ENCODE measurements at regions not wholly inside any gene's neighbourhood (a gene's known extent, or its start where the extent isn't known, plus 50 kb on each side); places are given as distances from the start of the nearest gene placed in this dataset.

- TF ChIP-seq POLR2A (IDR thresholded peaks at IDR 0.05; ENCODE audit: low read length) (no peak), CTCF (IDR thresholded peaks at IDR 0.05) (no peak), FOSL2 (IDR thresholded peaks at IDR 0.05) (no peak), FOSL2 (CRISPR knock-in tag; IDR thresholded peaks at IDR 0.05) (no peak), EP300 (IDR thresholded peaks at IDR 0.05) (no peak), ESRRA (IDR thresholded peaks at IDR 0.05; ENCODE audit: borderline replicate concordance, low read length) (no peak), USF2 (IDR thresholded peaks at IDR 0.05) (no peak), BCL3 (IDR thresholded peaks at IDR 0.05) (no peak)
Measured at GRCh38 chr4:135124196-135124595, 922.6 kb upstream of the PABPC4L start.

Measured in A549 (cell line).